ENCODE measurements at regions not wholly inside any gene's neighbourhood (a gene's known extent, or its start where the extent isn't known, plus 50 kb on each side); places are given as distances from the start of the nearest gene placed in this dataset.

GRCh38 chr16:86876499-86876898 lies 298.1 kb downstream of the FOXL1 start:
- no peak overlapping the region for H3K4me3 ChIP-seq (ENCODE audit: low read depth in 1 of 2, low read length in 1 of 2)
- no peaks in the 10 kb centered on the region for H3K4me1 ChIP-seq (ENCODE audit: control insufficient read depth in 1 of 2, insufficient read depth in 1 of 2, low read depth in 1 of 2, low read length in 1 of 2)
- H3K27ac ChIP-seq: no peak overlapping the region
- TF ChIP-seq, protein P1, sequence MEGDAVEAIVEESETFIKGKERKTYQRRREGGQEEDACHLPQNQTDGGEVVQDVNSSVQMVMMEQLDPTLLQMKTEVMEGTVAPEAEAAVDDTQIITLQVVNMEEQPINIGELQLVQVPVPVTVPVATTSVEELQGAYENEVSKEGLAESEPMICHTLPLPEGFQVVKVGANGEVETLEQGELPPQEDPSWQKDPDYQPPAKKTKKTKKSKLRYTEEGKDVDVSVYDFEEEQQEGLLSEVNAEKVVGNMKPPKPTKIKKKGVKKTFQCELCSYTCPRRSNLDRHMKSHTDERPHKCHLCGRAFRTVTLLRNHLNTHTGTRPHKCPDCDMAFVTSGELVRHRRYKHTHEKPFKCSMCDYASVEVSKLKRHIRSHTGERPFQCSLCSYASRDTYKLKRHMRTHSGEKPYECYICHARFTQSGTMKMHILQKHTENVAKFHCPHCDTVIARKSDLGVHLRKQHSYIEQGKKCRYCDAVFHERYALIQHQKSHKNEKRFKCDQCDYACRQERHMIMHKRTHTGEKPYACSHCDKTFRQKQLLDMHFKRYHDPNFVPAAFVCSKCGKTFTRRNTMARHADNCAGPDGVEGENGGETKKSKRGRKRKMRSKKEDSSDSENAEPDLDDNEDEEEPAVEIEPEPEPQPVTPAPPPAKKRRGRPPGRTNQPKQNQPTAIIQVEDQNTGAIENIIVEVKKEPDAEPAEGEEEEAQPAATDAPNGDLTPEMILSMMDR (IDR thresholded peaks at IDR 0.05): no peak
- no peaks in the 10 kb centered on the region for H3K36me3 ChIP-seq
- peaks cover 56% of the 10 kb centered on the region for H3K27me3 ChIP-seq
- no peaks in the 10 kb centered on the region for H3K9me3 ChIP-seq

- TF ChIP-seq, protein P1 (IDR thresholded peaks at IDR 0.05): no peak
- Histone ChIP-seq H3K27ac (no peak overlapping the region), H3K27me3 (peaks cover 57% of the 10 kb centered on the region), H3K4me1 (ENCODE audit: control insufficient read depth in 1 of 2, insufficient read depth in 1 of 2, low read depth in 1 of 2, low read length in 1 of 2) (no peaks in the 10 kb centered on the region), H3K4me3 (ENCODE audit: low read depth in 1 of 2, low read length in 1 of 2) (no peak overlapping the region), H3K9me3 (no peaks in the 10 kb centered on the region), H3K36me3 (no peaks in the 10 kb centered on the region)
Observed at GRCh38 chr16:86877108-86877507, 298.8 kb downstream of the FOXL1 start.

GRCh38 chr16:86877835-86878234 lies 299.5 kb downstream of the FOXL1 start:
- peaks cover 64% of the 10 kb centered on the region for H3K27me3 ChIP-seq

GRCh38 chr16:86878236-86879080 lies 300.1 kb downstream of the FOXL1 start:
- H3K9me3 ChIP-seq: no peaks in the 10 kb centered on the region
- H3K36me3 ChIP-seq: no peaks in the 10 kb centered on the region
- H3K4me3 ChIP-seq (ENCODE audit: low read depth in 1 of 2, low read length in 1 of 2): no peak overlapping the region
- TF ChIP-seq, protein P1 (IDR thresholded peaks at IDR 0.05): no peak
- peaks cover 70% of the 10 kb centered on the region for H3K27me3 ChIP-seq
- H3K27ac ChIP-seq: no peak overlapping the region
- no peaks in the 10 kb centered on the region for H3K4me1 ChIP-seq (ENCODE audit: control insufficient read depth in 1 of 2, insufficient read depth in 1 of 2, low read depth in 1 of 2, low read length in 1 of 2)

More at GRCh38 chr16:86877835-86878234, 299.5 kb downstream of the FOXL1 start:
- no peaks in the 10 kb centered on the region for H3K4me1 ChIP-seq (ENCODE audit: control insufficient read depth in 1 of 2, insufficient read depth in 1 of 2, low read depth in 1 of 2, low read length in 1 of 2)
- TF ChIP-seq, protein P1 (IDR thresholded peaks at IDR 0.05): no peak
- no peaks in the 10 kb centered on the region for H3K9me3 ChIP-seq
- H3K36me3 ChIP-seq: no peaks in the 10 kb centered on the region
- H3K27ac ChIP-seq: no peak overlapping the region
- H3K4me3 ChIP-seq (ENCODE audit: low read depth in 1 of 2, low read length in 1 of 2): no peak overlapping the region

- H3K4me3 ChIP-seq (ENCODE audit: low read depth in 1 of 2, low read length in 1 of 2): no peak overlapping the region
- no peaks in the 10 kb centered on the region for H3K36me3 ChIP-seq
- peaks cover 73% of the 10 kb centered on the region for H3K27me3 ChIP-seq
- H3K9me3 ChIP-seq: no peaks in the 10 kb centered on the region
- H3K27ac ChIP-seq: no peak overlapping the region
- TF ChIP-seq, protein P1 (IDR thresholded peaks at IDR 0.05): no peak
- H3K4me1 ChIP-seq (ENCODE audit: control insufficient read depth in 1 of 2, insufficient read depth in 1 of 2, low read depth in 1 of 2, low read length in 1 of 2): no peaks in the 10 kb centered on the region
Observed at GRCh38 chr16:86879268-86879667, 300.9 kb downstream of the FOXL1 start.

Data from neutrophil (primary cell).